ENCODE measurements at regions not wholly inside any gene's neighbourhood (a gene's known extent, or its start where the extent isn't known, plus 50 kb on each side); places are given as distances from the start of the nearest gene placed in this dataset.

DNA sequence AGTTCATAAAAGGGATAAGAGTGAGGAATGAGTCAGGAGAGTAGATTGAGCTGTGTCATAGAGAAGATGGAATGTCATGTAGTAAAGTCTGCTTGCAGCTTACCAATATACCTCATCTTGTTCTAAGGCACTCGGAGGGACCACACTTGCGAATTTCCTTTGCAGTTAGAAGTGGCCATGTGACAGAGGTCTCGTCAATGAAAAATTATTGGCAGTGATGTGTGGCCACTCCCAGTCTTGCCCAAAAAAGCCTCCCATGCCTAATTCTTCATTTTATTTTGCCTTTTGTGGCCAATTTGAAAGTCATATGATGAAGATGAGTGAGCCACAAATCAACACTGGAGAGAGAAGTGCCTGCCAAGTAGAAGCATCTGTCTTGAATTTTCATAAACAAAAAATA lies 465.6 kb upstream of the ZNF385D start:
- Mint-ChIP-seq H3K9me3 (peaks cover 2% of the 10 kb centered on the region), H3K27me3 (ENCODE audit: low read depth) (no peaks in the 10 kb centered on the region), H3K4me1 (ENCODE audit: low read depth) (no peaks in the 10 kb centered on the region), H3K36me3 (ENCODE audit: low read depth) (no peaks in the 10 kb centered on the region), H3K27ac (no peak overlapping the region), H3K4me3 (no peak overlapping the region)
- intact Hi-C loops (cut with micrococcal nuclease) = no loop called here
- CTCF ChIA-PET = no interaction called here
- no peak for DNase-seq

DNA sequence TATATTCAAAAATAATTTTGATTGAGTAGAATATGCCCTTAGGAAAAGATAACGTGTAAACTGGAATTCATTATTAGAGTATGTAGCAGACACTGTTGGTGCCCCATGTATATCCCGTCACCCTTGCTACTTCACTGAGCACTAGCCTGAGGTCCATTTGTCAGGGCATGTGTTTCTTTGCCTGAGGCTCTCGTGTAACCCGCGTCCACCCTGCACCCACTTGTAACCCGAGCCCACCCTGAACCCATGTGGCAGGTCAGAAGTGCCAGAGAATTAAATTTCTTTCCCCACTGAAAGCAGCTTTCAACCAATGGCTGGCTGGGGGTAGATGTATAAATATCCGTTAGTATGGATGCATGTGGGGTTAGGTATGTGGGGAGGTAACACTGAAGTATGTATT lies 474.2 kb upstream of the ZNF385D start:
- Mint-ChIP-seq H3K27me3 (ENCODE audit: low read depth) (no peaks in the 10 kb centered on the region), H3K4me1 (ENCODE audit: low read depth) (no peaks in the 10 kb centered on the region), H3K27ac (no peak overlapping the region), H3K4me3 (no peak overlapping the region), H3K36me3 (ENCODE audit: low read depth) (no peaks in the 10 kb centered on the region), H3K9me3 (peaks cover 2% of the 10 kb centered on the region)
- CTCF ChIA-PET = no interaction called here
- intact Hi-C loops (cut with micrococcal nuclease) = no loop called here
- no peak for DNase-seq

DNA sequence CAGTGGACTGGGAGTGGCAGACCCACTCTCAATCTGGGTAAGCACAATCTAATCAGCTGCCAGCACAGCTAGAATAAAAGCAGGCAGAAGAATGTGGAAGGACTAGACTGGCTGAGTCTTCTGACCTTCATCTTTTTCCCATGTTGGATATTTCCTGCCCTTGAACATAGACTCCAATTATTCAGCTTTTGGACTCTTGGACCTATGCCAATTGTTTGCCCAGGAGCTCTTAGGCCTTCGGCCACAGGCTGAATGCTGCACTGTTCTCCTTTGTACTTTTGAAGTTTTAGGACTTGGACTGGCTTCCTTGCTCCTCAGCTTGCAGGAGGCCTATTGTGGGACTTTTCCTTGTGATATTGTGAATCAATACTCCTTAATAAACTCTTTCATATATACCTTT lies 477.7 kb upstream of the ZNF385D start:
- H3K27ac Mint-ChIP-seq = no peak overlapping the region
- CTCF ChIA-PET = no interaction called here
- H3K4me1 Mint-ChIP-seq (ENCODE audit: low read depth) = no peaks in the 10 kb centered on the region
- H3K27me3 Mint-ChIP-seq (ENCODE audit: low read depth) = no peaks in the 10 kb centered on the region
- intact Hi-C loops (cut with micrococcal nuclease) = no loop called here
- peaks cover 5% of the 10 kb centered on the region for H3K9me3 Mint-ChIP-seq
- no peaks in the 10 kb centered on the region for H3K36me3 Mint-ChIP-seq (ENCODE audit: low read depth)
- no peak for DNase-seq
- no peak overlapping the region for H3K4me3 Mint-ChIP-seq

DNA sequence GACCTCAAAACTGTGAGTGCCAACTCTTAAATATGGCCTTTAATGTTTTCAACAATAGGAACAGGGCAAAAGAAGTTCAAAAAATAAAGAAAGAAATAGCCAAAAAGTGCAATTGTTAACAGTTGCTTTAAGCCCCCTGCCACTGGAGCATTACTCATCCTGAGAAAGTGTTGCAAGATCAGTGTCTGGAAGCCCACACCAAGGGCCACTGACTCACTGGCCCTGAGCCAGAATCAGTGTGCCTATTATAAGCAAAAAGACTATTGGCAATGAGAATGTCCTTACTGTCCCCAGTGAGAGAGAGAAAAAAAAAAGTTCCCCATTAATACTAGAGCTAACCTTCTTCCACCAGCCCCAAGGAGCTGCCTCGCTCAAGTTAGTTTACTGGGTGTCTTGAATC lies 480.1 kb upstream of the ZNF385D start:
- no peaks in the 10 kb centered on the region for H3K27me3 Mint-ChIP-seq (ENCODE audit: low read depth)
- CTCF ChIA-PET = no interaction called here

DNA sequence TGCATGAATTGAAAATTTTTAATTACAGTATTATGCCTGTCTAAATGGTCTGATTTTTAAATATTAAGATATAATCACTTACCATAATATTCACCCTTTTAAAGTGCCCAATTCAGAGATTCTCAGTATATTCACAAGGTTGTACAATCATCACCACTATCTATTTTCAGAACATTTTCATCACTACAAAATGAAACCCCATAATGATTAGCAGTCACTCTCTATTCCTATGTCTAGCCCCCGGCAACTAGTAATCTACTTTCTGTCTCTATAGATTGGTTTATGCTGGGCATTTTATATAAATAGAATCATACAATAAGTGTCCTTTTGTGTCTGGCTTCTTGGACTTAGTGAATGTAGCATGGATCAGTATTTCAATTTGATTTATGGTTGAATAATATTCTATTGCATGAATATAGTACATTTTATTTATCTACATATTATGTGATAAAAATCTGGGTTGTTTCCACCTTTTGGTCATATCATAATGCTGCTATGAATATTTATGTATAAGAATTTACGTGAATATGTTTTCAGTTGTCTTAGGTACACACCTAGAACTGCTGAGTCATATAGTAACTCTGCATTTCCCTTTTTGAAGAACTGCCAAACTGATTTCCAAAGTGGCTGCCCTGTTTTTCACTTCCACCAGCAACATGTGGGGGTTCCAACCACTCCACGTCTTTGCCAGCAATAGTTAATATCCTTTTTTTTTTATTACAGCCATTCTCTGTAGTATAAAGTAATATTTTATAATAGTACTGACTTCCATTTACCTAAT lies 485.7 kb upstream of the ZNF385D start:
- H3K36me3 Mint-ChIP-seq (ENCODE audit: low read depth) = no peaks in the 10 kb centered on the region
- peaks cover 5% of the 10 kb centered on the region for H3K9me3 Mint-ChIP-seq
- H3K27me3 Mint-ChIP-seq (ENCODE audit: low read depth) = no peaks in the 10 kb centered on the region
- intact Hi-C loops (cut with micrococcal nuclease) = no loop called here
- no peak for DNase-seq
- H3K4me1 Mint-ChIP-seq (ENCODE audit: low read depth) = no peaks in the 10 kb centered on the region
- no peak overlapping the region for H3K27ac Mint-ChIP-seq
- CTCF ChIA-PET = no interaction called here
- no peak overlapping the region for H3K4me3 Mint-ChIP-seq

More for the DNA sequence above, 480.1 kb upstream of the ZNF385D start:
- no peak overlapping the region for H3K4me3 Mint-ChIP-seq
- H3K9me3 Mint-ChIP-seq = peaks cover 5% of the 10 kb centered on the region
- no peak overlapping the region for H3K27ac Mint-ChIP-seq
- no peaks in the 10 kb centered on the region for H3K4me1 Mint-ChIP-seq (ENCODE audit: low read depth)
- H3K36me3 Mint-ChIP-seq (ENCODE audit: low read depth) = no peaks in the 10 kb centered on the region
- intact Hi-C loops (cut with micrococcal nuclease) = no loop called here
- DNase-seq = no peak

DNA sequence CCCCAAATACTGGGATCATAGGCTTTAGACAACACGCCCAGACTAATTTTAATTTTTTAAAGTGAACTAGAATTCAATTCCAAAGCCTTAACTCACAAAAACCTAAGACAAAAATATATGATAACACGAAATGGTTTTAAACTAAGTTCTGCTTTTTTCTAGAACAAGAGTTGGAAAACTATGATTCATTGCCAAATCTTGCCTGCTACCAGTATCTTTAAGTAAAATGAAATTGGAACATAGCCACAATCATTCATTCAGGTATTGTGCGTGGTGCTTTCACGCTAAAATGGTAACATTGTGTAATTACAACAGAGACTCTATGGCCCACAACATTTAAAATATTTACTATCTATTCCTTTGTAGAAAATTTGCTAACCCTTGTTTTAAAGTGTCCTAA lies 488.0 kb upstream of the ZNF385D start:
- intact Hi-C loops (cut with micrococcal nuclease) = no loop called here
- no peak for DNase-seq
- peaks cover 5% of the 10 kb centered on the region for H3K9me3 Mint-ChIP-seq
- no peaks in the 10 kb centered on the region for H3K27me3 Mint-ChIP-seq (ENCODE audit: low read depth)
- no peaks in the 10 kb centered on the region for H3K36me3 Mint-ChIP-seq (ENCODE audit: low read depth)
- H3K4me3 Mint-ChIP-seq = no peak overlapping the region
- CTCF ChIA-PET = no interaction called here
- no peaks in the 10 kb centered on the region for H3K4me1 Mint-ChIP-seq (ENCODE audit: low read depth)
- no peak overlapping the region for H3K27ac Mint-ChIP-seq

DNA sequence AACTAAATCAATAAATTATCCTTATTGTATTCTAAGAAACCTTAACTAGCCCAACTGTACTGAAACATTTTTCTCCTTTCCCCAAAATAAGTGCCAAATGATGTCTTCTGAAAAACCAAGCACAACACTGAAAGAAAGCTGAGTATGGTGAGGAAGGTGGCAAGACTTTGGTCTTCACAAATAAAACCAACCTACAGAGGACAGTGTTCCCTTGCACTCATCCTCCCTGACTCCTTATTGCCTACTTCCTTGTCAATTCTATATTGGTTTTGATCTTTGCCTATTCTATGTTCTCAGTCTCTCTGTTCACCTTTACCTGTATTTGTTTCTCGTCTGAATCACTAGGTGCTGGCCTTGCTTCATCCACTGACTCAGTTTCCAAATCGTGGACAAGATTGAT lies 490.1 kb upstream of the ZNF385D start:
- no peak overlapping the region for H3K4me3 Mint-ChIP-seq
- DNase-seq = no peak
- peaks cover 5% of the 10 kb centered on the region for H3K9me3 Mint-ChIP-seq
- no peaks in the 10 kb centered on the region for H3K4me1 Mint-ChIP-seq (ENCODE audit: low read depth)
- H3K27me3 Mint-ChIP-seq (ENCODE audit: low read depth) = no peaks in the 10 kb centered on the region
- H3K27ac Mint-ChIP-seq = no peak overlapping the region
- intact Hi-C loops (cut with micrococcal nuclease) = no loop called here
- CTCF ChIA-PET = no interaction called here
- no peaks in the 10 kb centered on the region for H3K36me3 Mint-ChIP-seq (ENCODE audit: low read depth)

DNA sequence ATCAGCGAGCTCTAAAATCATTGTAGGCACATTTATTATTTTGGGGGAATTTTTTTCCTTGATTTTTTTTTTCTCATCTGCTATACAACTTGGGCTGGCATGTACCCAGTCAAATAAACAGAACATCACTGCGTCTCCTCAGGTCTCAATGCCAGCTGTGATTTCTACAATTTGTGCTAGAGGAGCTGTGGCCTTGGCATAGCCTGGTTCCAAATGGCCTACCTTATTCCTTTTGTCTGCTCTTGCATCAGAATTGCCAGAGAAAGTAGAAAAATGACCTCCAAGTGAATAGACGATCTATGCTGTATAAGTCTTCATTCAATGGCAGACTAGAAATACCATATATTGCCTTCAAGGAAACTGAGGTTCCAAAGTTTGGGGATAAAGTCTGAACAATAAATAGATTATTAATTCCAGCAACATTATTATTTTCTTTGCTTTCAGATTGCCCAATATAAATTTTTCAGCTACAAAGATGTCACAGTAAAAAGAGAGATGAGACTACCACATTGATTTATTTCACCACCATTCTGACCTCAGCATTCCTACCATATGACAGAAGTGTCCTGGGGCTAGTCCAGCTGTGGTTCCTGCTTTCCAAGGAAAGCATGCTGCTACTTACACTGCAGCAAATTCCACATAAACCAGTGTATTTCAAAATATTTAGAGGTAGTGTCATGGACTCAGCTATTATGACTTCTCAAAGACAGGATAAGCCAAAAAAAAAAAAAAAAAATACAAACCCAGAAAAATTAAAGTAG lies 493.9 kb upstream of the ZNF385D start:
- H3K4me1 Mint-ChIP-seq (ENCODE audit: low read depth) = no peaks in the 10 kb centered on the region
- peaks cover 5% of the 10 kb centered on the region for H3K9me3 Mint-ChIP-seq
- no peak overlapping the region for H3K4me3 Mint-ChIP-seq
- no peak for DNase-seq
- no peak overlapping the region for H3K27ac Mint-ChIP-seq
- no peaks in the 10 kb centered on the region for H3K36me3 Mint-ChIP-seq (ENCODE audit: low read depth)
- intact Hi-C loops (cut with micrococcal nuclease) = no loop called here
- CTCF ChIA-PET = no interaction called here
- no peaks in the 10 kb centered on the region for H3K27me3 Mint-ChIP-seq (ENCODE audit: low read depth)

DNA sequence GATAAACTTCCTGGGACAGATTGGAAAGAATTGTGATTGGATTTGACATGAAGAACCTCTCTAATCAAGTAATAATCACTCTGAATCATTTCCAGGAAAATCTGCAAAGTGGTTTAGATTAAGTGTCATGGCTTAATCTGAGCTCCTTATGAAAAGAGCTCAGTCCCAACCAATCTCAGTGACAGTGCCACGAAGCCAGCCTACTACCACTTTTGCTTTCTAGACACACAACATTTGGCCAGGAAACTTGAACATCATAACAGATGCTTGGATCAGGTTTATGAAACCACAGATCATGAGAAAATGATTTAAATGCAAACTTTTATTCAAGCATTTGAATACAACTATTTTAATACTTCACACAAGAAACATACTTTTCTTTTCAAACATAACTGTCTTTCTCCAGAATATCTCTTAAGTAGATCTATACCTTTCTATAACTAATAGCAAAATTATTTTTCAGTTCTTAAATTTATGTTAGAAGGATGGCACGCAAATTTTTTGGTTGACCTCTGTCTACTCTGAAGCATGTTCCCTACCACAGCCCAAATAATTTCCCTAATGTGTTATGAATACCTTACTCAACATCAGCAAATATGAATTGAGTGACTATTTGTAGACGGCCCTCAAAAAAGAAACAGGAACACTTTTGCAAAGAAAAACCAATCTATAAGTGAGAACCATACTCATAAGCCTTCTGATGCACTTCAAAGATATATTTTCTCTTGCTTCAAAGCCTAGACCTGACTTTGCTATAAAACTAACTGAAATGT lies 495.0 kb upstream of the ZNF385D start:
- Mint-ChIP-seq H3K4me1 (ENCODE audit: low read depth) (no peaks in the 10 kb centered on the region), H3K4me3 (no peak overlapping the region), H3K27ac (no peak overlapping the region), H3K36me3 (ENCODE audit: low read depth) (no peaks in the 10 kb centered on the region), H3K9me3 (no peaks in the 10 kb centered on the region), H3K27me3 (ENCODE audit: low read depth) (no peaks in the 10 kb centered on the region)
- CTCF ChIA-PET = no interaction called here
- no peak for DNase-seq
- intact Hi-C loops (cut with micrococcal nuclease) = no loop called here

DNA sequence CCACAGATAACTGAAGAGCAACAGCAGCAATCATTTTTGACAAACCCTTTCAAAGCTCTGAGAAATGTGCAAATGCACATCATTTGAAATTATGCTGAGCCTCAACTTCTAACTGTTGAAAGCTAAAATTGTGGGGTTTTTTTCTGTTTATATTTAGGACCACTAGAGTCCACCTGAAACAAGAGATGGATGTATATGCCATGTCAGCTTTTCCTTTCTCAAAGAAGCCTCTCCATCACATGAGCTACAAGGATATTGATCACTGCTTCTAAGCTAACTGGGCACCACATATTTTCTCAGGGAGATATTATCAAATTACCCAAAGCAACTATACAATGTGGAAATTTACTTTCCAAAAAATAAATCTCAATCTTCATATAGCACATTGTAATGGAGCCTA lies 498.6 kb upstream of the ZNF385D start:
- H3K27ac Mint-ChIP-seq = no peak overlapping the region

DNA sequence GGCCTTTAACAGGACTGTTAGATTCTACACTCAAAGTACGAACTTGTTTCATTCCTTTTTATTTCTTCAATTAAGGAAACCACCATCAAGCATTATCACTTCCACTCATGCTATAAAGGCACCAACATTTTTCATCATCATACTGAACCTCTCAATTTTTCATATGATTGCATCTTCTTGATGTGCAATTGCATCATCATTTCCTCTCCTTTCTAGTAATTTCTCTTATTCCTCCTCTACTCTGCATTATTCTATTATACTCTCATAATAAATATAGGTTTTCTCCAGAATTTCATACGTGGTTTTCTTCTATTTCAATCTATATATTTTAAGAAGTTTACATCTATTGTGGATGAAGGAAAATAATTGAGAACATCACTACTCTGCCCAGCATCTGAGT lies 506.2 kb upstream of the ZNF385D start:
- CTCF ChIA-PET = no interaction called here
- no peak for DNase-seq
- no peak overlapping the region for H3K27ac Mint-ChIP-seq
- no peaks in the 10 kb centered on the region for H3K27me3 Mint-ChIP-seq (ENCODE audit: low read depth)
- no peaks in the 10 kb centered on the region for H3K36me3 Mint-ChIP-seq (ENCODE audit: low read depth)
- no peaks in the 10 kb centered on the region for H3K4me1 Mint-ChIP-seq (ENCODE audit: low read depth)
- intact Hi-C loops (cut with micrococcal nuclease) = no loop called here
- no peak overlapping the region for H3K4me3 Mint-ChIP-seq
- peaks cover 1% of the 10 kb centered on the region for H3K9me3 Mint-ChIP-seq

More for the DNA sequence above, 498.6 kb upstream of the ZNF385D start:
- intact Hi-C loops (cut with micrococcal nuclease) = no loop called here
- Mint-ChIP-seq H3K27me3 (ENCODE audit: low read depth) (no peaks in the 10 kb centered on the region), H3K9me3 (no peaks in the 10 kb centered on the region), H3K36me3 (ENCODE audit: low read depth) (no peaks in the 10 kb centered on the region), H3K4me1 (ENCODE audit: low read depth) (no peaks in the 10 kb centered on the region), H3K4me3 (no peak overlapping the region)
- no peak for DNase-seq
- CTCF ChIA-PET = no interaction called here

DNA sequence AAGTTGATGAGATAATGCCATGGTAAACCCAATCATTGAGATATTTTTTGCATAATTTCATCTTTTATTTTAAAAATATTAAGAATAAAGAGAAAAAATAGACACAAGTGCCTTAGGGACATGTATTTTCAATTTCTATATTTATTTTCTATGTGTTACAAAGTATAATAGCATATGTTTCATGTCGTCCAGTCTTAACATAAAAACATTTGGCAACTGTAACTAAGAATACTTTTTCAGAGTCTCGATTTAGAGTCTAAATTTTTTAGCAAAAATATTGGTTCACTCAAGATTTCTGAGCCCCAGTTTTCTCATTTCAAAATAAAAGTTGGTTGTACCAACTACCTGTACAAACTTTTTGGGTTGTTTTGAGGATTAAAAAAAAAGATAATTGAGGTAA lies 511.4 kb upstream of the ZNF385D start:
- Mint-ChIP-seq H3K36me3 (ENCODE audit: low read depth) (no peaks in the 10 kb centered on the region), H3K4me1 (ENCODE audit: low read depth) (no peaks in the 10 kb centered on the region), H3K27me3 (ENCODE audit: low read depth) (no peaks in the 10 kb centered on the region), H3K27ac (no peak overlapping the region), H3K9me3 (peaks cover 5% of the 10 kb centered on the region), H3K4me3 (no peak overlapping the region)
- CTCF ChIA-PET = no interaction called here
- intact Hi-C loops (cut with micrococcal nuclease) = no loop called here
- DNase-seq = no peak

DNA sequence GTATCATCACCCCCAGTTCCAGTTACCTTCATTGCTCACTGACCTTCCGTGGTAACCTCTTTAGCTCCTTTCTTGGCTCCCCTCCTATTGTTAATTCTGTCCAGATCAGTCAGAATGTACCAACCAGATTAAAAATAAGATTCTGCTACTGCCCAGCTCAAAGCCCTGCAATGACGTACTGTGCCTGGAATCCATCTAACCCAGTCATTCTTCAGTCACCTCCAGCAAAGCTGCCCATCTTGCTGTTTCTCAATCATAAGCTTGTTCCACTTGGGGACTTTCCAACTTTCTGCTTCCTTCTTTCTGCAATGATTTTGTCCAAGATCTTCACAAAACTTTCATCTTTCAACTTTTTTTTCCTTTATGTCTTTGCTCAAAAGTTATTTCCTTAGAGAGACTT lies 512.0 kb upstream of the ZNF385D start:
- Mint-ChIP-seq H3K36me3 (ENCODE audit: low read depth) (no peaks in the 10 kb centered on the region), H3K27me3 (ENCODE audit: low read depth) (no peaks in the 10 kb centered on the region), H3K4me1 (ENCODE audit: low read depth) (no peaks in the 10 kb centered on the region), H3K4me3 (no peak overlapping the region), H3K9me3 (peaks cover 5% of the 10 kb centered on the region), H3K27ac (no peak overlapping the region)
- intact Hi-C loops (cut with micrococcal nuclease) = no loop called here
- CTCF ChIA-PET = no interaction called here
- DNase-seq = no peak
